Heart left ventricle (tissue), 13 donors: ENCODE measurements at regions not wholly inside any gene's neighbourhood (a gene's known extent, or its start where the extent isn't known, plus 50 kb on each side); places are given as distances from the start of the nearest gene placed in this dataset.

ENCODE experiments used
- CTCF ChIP-seq, 12 donors: fragments of 200-600 bp; sonication (generic) in 4 of 12; IDR thresholded peaks; one replicate each; pipeline versions ENCODE4 v1.5.0 to v1.8.0; 2018 to 2022; ENCODE audit warnings: antibody characterized with exemption in 12 of 12, mild to moderate bottlenecking in 5 of 12
- POLR2A ChIP-seq, 2 donors: fragments of 450-650 bp; IDR thresholded peaks; one replicate each; pipeline ENCODE4 v1.6.1; 2017; ENCODE audit warnings: antibody characterized with exemption in 2 of 2, mild to moderate bottlenecking in 2 of 2, moderate library complexity in 2 of 2
- donor health status: ischemic (EF 13 %, LVEDD 7.1; RV severe dilation, severe dysfunction).
- donor health status: DM: no; HTN: yes; CAD: no.
- donor health status: DM: no; HTN: no; CAD: no.
- donor health status: ischemic (EF 25% LVEDD 6.9; RV normal size, moderate dysfunction).
- donor health status: ischemic (EF 25% LVEDD 5.7; RV mildly dilated, moderate dysfunction).
- donor health status: ischemic (EF 35%, LVEDD 5.7; RV mildly dilated, moderate dysfunction).
- donor health status: nonischemic (EF 11% LVEDD 7.7; RV severe dilation, severe dysfunction).
- donor health status: DM: yes; HTN: yes; CAD: no.
- donor health status: PGD.
- donor health status: ischemic (EF 29% LVEDD 5.4; RV normal size, mild dysfunction).
- donor health status: nonischemic (EF 23%, LVEDD 6.1; RV moderate dilation, normal function).

GRCh38 chr7:114857605-114858004 lies 64.3 kb upstream of the MDFIC start:
- TF ChIP-seq CTCF (IDR thresholded peaks at IDR 0.05) (no peak), POLR2A (IDR thresholded peaks at IDR 0.05) (no peak)
